ENCODE measurements at regions not wholly inside any gene's neighbourhood (a gene's known extent, or its start where the extent isn't known, plus 50 kb on each side); places are given as distances from the start of the nearest gene placed in this dataset.

- no peak for TF ChIP-seq CTCF (IDR thresholded peaks at IDR 0.05 in 2 of 3, conservative IDR thresholded peaks at IDR 0.05 in 1 of 3; ENCODE audit: borderline replicate concordance in 1 of 3, insufficient read depth in 1 of 3, low read depth in 2 of 3, low read length in 2 of 3)
- no peak for TF ChIP-seq RAD21 (IDR thresholded peaks at IDR 0.05; ENCODE audit: low read depth)
- TF ChIP-seq MAX (IDR thresholded peaks at IDR 0.05): no peak
- TF ChIP-seq POLR2AphosphoS5 (IDR thresholded peaks at IDR 0.05; ENCODE audit: low read depth, low read length): no peak
- TF ChIP-seq POLR2A (IDR thresholded peaks at IDR 0.05; ENCODE audit: borderline replicate concordance, extremely low read depth, insufficient read depth, insufficient read length): no peak
Measured at GRCh38 chr11:11072067-11072466, 214.2 kb upstream of the ZBED5 start.

Data from HCT116 (cell line).